ENCODE measurements at regions not wholly inside any gene's neighbourhood (a gene's known extent, or its start where the extent isn't known, plus 50 kb on each side); places are given as distances from the start of the nearest gene placed in this dataset.
"Not testable (repeated sequence)": the region's sequence is repeated elsewhere in the genome, so short reads cannot be mapped to it uniquely, and the experiment has no call there.

- DNase-seq = no peak
Measured at GRCh38 chr2:39867268-39867667, 88.2 kb upstream of the THUMPD2 start.

- DNase-seq = no peak
Measured at GRCh38 chr2:39865751-39866150, 86.7 kb upstream of the THUMPD2 start.

GRCh38 chr2:39863672-39864071 is 84.6 kb upstream of the THUMPD2 start:
- not testable (repeated sequence) for DNase-seq

GRCh38 chr2:39860538-39860937 is 81.5 kb upstream of the THUMPD2 start:
- DNase-seq = no peak

- no peak for DNase-seq
Measured at GRCh38 chr2:39858677-39859076, 79.6 kb upstream of the THUMPD2 start.

- no peak for DNase-seq
Measured at GRCh38 chr2:39855856-39856255, 76.8 kb upstream of the THUMPD2 start.

- no peak for DNase-seq
Measured at GRCh38 chr2:39854771-39855170, 75.7 kb upstream of the THUMPD2 start.

GRCh38 chr2:39852831-39853230 is 73.8 kb upstream of the THUMPD2 start:
- no peak for DNase-seq

- DNase-seq = no peak
Measured at GRCh38 chr2:39851651-39852110, 72.6 kb upstream of the THUMPD2 start.

GRCh38 chr2:39851251-39851650 is 72.2 kb upstream of the THUMPD2 start:
- DNase-seq = no peak

- no peak for DNase-seq
Measured at GRCh38 chr2:39849982-39850526, 71.0 kb upstream of the THUMPD2 start.

GRCh38 chr2:39849064-39849463 is 70.0 kb upstream of the THUMPD2 start:
- DNase-seq = no peak

- DNase-seq = no peak
Measured at GRCh38 chr2:39845460-39846146, 66.5 kb upstream of the THUMPD2 start.

- no peak for DNase-seq
Measured at GRCh38 chr2:39839261-39839848, 60.3 kb upstream of the THUMPD2 start.

GRCh38 chr2:39838589-39838988 is 59.5 kb upstream of the THUMPD2 start:
- DNase-seq = no peak

GRCh38 chr2:39837856-39838453 is 58.9 kb upstream of the THUMPD2 start:
- DNase-seq = no peak

- DNase-seq = no peak
Measured at GRCh38 chr2:39836638-39837037, 57.6 kb upstream of the THUMPD2 start.

- no peak for DNase-seq
Measured at GRCh38 chr2:39834426-39834825, 55.4 kb upstream of the THUMPD2 start.

GRCh38 chr2:39830610-39831009 is 51.6 kb upstream of the THUMPD2 start:
- not testable (repeated sequence) for DNase-seq
